ENCODE measurements at regions not wholly inside any gene's neighbourhood (a gene's known extent, or its start where the extent isn't known, plus 50 kb on each side); places are given as distances from the start of the nearest gene placed in this dataset.
"Not testable (repeated sequence)": the region's sequence is repeated elsewhere in the genome, so short reads cannot be mapped to it uniquely, and the experiment has no call there.

GRCh38 chr2:47964277-47964676 is 58.0 kb upstream of the FBXO11 start:
- Histone ChIP-seq H3K4me2 (ENCODE audit: insufficient read depth, low read length) (no peak overlapping the region), H2AFZ (ENCODE audit: low read length) (no peak overlapping the region), H3K4me1 (ENCODE audit: insufficient read depth, low read length) (no peaks in the 10 kb centered on the region), H3K4me3 (ENCODE audit: insufficient read depth, low read length) (no peak overlapping the region), H3K27ac (ENCODE audit: low read depth, low read length) (no peak overlapping the region), H3K79me2 (ENCODE audit: insufficient read depth, low read length) (no peaks in the 10 kb centered on the region), H3K36me3 (ENCODE audit: insufficient read depth, low read length) (no peaks in the 10 kb centered on the region), H3K27me3 (ENCODE audit: insufficient read depth, low read length) (no peaks in the 10 kb centered on the region), H3K9me3 (ENCODE audit: low read depth, low read length) (no peaks in the 10 kb centered on the region), H4K20me1 (ENCODE audit: insufficient read depth, low read length) (no peaks in the 10 kb centered on the region)
- TF ChIP-seq CTCF (IDR thresholded peaks at IDR 0.05; ENCODE audit: extremely low read depth, low read depth, low read length): no peak
- DNase-seq (ENCODE audit: insufficient read length, low spot score, missing footprints): no peak

DNA sequence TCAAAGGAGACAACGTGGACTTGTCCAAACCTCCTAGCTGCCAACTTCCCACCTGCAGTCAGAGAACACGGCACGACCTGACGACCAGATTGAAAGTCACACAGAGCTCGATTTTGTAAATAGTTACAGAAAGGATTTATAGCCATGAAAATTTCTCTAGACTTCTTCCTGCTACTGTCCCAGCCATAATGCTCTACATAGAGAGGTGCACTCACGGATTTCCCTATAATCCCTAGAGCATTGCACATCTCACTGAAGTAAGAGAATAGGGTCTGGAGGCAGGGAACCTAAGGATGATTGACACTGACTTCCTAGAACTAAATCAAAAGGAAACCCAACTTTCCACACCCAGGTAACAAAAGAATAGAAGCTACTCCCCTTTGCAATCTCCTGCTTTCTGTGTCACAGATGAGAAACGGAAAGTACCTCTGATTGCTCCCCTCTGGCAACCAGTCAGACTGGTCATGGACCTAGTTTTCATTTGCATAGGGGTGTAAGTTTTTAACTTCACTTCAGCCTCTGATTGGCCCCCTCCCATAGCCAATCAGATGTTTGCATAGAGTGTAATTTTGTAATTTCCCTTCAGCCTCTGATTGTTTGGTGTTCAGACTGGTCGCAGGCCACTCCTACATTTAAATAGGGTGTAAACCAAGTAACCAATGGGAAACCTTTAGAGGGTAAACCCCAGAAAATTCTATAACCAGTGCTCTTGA is 58.6 kb upstream of the FBXO11 start:
- Histone ChIP-seq H3K27ac (ENCODE audit: low read depth, low read length) (no peak overlapping the region), H2AFZ (ENCODE audit: low read length) (no peak overlapping the region), H3K4me1 (ENCODE audit: insufficient read depth, low read length) (no peaks in the 10 kb centered on the region), H3K4me3 (ENCODE audit: insufficient read depth, low read length) (no peak overlapping the region), H3K9me3 (ENCODE audit: low read depth, low read length) (no peaks in the 10 kb centered on the region), H3K4me2 (ENCODE audit: insufficient read depth, low read length) (no peak overlapping the region), H3K27me3 (ENCODE audit: insufficient read depth, low read length) (no peaks in the 10 kb centered on the region), H4K20me1 (ENCODE audit: insufficient read depth, low read length) (no peaks in the 10 kb centered on the region), H3K79me2 (ENCODE audit: insufficient read depth, low read length) (no peaks in the 10 kb centered on the region), H3K36me3 (ENCODE audit: insufficient read depth, low read length) (no peaks in the 10 kb centered on the region)
- no peak for TF ChIP-seq CTCF (IDR thresholded peaks at IDR 0.05; ENCODE audit: extremely low read depth, low read depth, low read length)
- DNase-seq (ENCODE audit: insufficient read length, low spot score, missing footprints): no peak

GRCh38 chr2:47976728-47977127 is 70.4 kb upstream of the FBXO11 start:
- not testable (repeated sequence) for DNase-seq (ENCODE audit: insufficient read length, low spot score, missing footprints); H2AFZ ChIP-seq (ENCODE audit: low read length); H3K36me3 ChIP-seq (ENCODE audit: insufficient read depth, low read length); H3K27ac ChIP-seq (ENCODE audit: low read depth, low read length); H3K79me2 ChIP-seq (ENCODE audit: insufficient read depth, low read length); H3K9me3 ChIP-seq (ENCODE audit: low read depth, low read length); H3K27me3 ChIP-seq (ENCODE audit: insufficient read depth, low read length); H3K4me1 ChIP-seq (ENCODE audit: insufficient read depth, low read length); H4K20me1 ChIP-seq (ENCODE audit: insufficient read depth, low read length); H3K4me2 ChIP-seq (ENCODE audit: insufficient read depth, low read length); H3K4me3 ChIP-seq (ENCODE audit: insufficient read depth, low read length)

DNA sequence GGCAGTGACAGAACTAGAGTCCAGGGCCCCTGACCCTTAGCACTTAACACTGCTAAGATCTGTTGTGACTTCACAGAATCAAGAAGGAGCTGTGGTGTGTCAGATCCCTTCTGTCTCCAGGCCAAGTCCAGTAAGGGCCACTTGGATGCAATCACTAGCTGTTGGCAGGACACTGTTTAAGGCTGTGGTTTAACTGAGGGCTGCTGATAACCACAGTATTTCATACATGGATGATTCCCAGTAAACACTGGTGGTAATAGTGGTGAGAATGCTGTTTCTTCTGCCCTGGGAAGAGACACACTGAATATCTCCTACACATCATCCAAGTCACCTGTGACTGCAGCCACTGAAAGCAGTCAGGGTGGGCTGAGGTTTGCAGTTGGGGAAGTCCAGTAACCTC is 77.7 kb upstream of the FBXO11 start:
- H3K36me3 ChIP-seq (ENCODE audit: insufficient read depth, low read length): no peaks in the 10 kb centered on the region
- H3K4me1 ChIP-seq (ENCODE audit: insufficient read depth, low read length): no peaks in the 10 kb centered on the region
- no peak overlapping the region for H3K4me2 ChIP-seq (ENCODE audit: insufficient read depth, low read length)
- no peak for TF ChIP-seq CTCF (IDR thresholded peaks at IDR 0.05; ENCODE audit: extremely low read depth, low read depth, low read length)
- no peak overlapping the region for H3K27ac ChIP-seq (ENCODE audit: low read depth, low read length)
- H4K20me1 ChIP-seq (ENCODE audit: insufficient read depth, low read length): no peaks in the 10 kb centered on the region
- no peaks in the 10 kb centered on the region for H3K79me2 ChIP-seq (ENCODE audit: insufficient read depth, low read length)
- H3K9me3 ChIP-seq (ENCODE audit: low read depth, low read length): no peaks in the 10 kb centered on the region
- no peaks in the 10 kb centered on the region for H3K27me3 ChIP-seq (ENCODE audit: insufficient read depth, low read length)
- H3K4me3 ChIP-seq (ENCODE audit: insufficient read depth, low read length): no peak overlapping the region
- no peak for DNase-seq (ENCODE audit: insufficient read length, low spot score, missing footprints)
- H2AFZ ChIP-seq (ENCODE audit: low read length): no peak overlapping the region

All from osteoblast (primary cell).